Peyer's patch (tissue), 4 donors: ENCODE measurements at regions not wholly inside any gene's neighbourhood (a gene's known extent, or its start where the extent isn't known, plus 50 kb on each side); places are given as distances from the start of the nearest gene placed in this dataset.

Experiments
- DNase-seq, 3 donors: peaks; one replicate each; pipeline ENCODE4 v3.0.0-alpha.2; 2017 to 2019
- H3K27ac ChIP-seq, 4 donors: fragments of 200-600 bp; sonication (generic); one replicate each; pipeline ENCODE4 v1.5.1; 2016 to 2019
- H3K27me3 ChIP-seq, 2 donors: fragments of 200-600 bp; sonication (generic); one replicate each; pipeline ENCODE4 v1.5.1; 2019
- H3K36me3 ChIP-seq, 3 donors: fragments of 200-600 bp; sonication (generic); one replicate each; pipeline ENCODE4 v1.5.1; 2016 to 2019
- H3K4me1 ChIP-seq, 4 donors: fragments of 200-600 bp; sonication (generic); one replicate each; pipeline ENCODE4 v1.5.1; 2016 to 2019
- H3K4me3 ChIP-seq, 4 donors: fragments of 200-600 bp; sonication (generic); 1 replicate in 3 of 4; 2 replicates in 1 of 4; pipeline ENCODE4 v1.5.1; 2016 to 2019; ENCODE audit warnings: mild to moderate bottlenecking in 1 of 4
- H3K9me3 ChIP-seq, 4 donors: fragments of 200-600 bp; sonication (generic); one replicate each; pipeline ENCODE4 v1.5.1; 2016 to 2019; ENCODE audit warnings: mild to moderate bottlenecking in 1 of 4
- POLR2A ChIP-seq, 2 donors: fragments of 450-650 bp; IDR thresholded peaks; one replicate each; pipeline ENCODE4 v1.5.1; 2017; ENCODE audit warnings: antibody characterized with exemption in 2 of 2, mild to moderate bottlenecking in 2 of 2, moderate library complexity in 2 of 2
- TF ChIP-seq, protein P1 (sequence below), 6 experiments: fragments of 450-650 bp in 4 of 6; fragments of 200-600 bp in 2 of 6; sonication (generic) in 1 of 6; IDR thresholded peaks; one replicate each; pipeline ENCODE4 v1.5.1; 2017 to 2019; ENCODE audit warnings: antibody characterized with exemption in 6 of 6, mild to moderate bottlenecking in 3 of 6, moderate library complexity in 1 of 6

DNA sequence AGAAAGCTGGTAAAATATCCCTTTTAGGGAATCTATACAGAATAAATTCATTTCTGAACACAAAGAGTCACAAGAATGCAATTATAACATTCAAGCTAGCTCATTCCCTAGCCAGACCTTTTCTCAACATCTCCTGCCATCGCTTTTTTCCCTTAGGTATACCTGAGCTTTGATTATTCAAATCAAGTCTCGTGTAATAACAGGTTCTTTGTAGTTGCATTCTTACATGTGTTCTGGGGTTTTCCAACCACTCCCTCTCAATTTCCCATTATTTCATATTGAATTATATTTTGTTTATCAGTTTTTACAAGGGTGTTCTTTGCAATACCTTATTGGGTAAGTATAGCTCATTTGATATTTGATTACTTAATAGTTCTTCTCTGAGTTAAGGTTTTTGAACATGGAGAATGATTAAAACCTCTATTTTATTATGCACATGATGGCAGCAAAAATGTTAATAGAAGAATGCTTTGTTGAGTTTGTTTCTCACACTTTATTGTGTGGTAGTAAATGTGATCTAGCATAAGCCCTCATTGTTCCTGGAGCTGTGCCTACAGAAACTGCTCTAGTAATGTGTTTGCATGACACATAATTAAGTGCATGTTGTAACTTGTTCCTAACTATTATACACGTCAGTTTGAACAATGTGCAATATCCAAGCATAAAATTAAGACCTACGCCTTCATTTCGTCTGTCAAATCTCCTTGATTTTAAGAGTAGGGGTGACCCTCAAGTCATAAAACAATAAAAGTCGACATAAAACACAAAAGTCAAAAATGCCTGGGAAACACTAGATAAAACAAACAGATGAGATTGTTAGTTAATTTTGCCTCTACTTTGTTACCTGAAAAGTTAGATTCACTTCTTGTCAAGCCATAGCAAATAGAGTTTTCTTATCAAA lies 124.0 kb upstream of the POF1B start:
- Histone ChIP-seq H3K27me3 (no peaks in the 10 kb centered on the region), H3K4me1 (no peaks in the 10 kb centered on the region), H3K27ac (peak overlapping the region in 2 of 4 donors; percentile 8 to 40), H3K36me3 (no peaks in the 10 kb centered on the region), H3K4me3 (no peak overlapping the region), H3K9me3 (no peaks in the 10 kb centered on the region)
- DNase-seq: peak in 1 of 3 donors; percentile 46
- TF ChIP-seq POLR2A (IDR thresholded peaks at IDR 0.05): no peak
- TF ChIP-seq, protein P1, sequence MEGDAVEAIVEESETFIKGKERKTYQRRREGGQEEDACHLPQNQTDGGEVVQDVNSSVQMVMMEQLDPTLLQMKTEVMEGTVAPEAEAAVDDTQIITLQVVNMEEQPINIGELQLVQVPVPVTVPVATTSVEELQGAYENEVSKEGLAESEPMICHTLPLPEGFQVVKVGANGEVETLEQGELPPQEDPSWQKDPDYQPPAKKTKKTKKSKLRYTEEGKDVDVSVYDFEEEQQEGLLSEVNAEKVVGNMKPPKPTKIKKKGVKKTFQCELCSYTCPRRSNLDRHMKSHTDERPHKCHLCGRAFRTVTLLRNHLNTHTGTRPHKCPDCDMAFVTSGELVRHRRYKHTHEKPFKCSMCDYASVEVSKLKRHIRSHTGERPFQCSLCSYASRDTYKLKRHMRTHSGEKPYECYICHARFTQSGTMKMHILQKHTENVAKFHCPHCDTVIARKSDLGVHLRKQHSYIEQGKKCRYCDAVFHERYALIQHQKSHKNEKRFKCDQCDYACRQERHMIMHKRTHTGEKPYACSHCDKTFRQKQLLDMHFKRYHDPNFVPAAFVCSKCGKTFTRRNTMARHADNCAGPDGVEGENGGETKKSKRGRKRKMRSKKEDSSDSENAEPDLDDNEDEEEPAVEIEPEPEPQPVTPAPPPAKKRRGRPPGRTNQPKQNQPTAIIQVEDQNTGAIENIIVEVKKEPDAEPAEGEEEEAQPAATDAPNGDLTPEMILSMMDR (IDR thresholded peaks at IDR 0.05): no peak

DNA sequence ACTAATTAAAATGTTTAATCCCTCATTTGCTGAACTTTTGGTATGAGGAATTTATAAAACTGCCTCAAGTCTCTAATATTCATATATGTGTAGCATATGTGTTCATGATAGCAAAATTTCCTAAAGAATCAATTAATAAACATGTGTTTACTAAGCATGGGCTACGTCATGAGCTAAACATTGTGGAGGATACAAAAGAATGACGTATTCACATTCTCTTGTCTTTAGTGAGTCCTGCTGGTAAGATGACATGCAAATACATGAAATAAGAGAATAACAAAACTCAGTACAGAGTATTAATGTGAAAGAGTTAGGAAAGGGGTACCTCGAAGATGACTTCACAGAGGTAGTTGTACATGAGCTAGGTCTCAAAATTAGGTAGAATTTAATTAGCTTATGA lies 121.9 kb upstream of the POF1B start:
- Histone ChIP-seq H3K9me3 (no peaks in the 10 kb centered on the region), H3K36me3 (no peaks in the 10 kb centered on the region)
- no peak for TF ChIP-seq POLR2A (IDR thresholded peaks at IDR 0.05)
- TF ChIP-seq, protein P1 (IDR thresholded peaks at IDR 0.05): no peak

DNA sequence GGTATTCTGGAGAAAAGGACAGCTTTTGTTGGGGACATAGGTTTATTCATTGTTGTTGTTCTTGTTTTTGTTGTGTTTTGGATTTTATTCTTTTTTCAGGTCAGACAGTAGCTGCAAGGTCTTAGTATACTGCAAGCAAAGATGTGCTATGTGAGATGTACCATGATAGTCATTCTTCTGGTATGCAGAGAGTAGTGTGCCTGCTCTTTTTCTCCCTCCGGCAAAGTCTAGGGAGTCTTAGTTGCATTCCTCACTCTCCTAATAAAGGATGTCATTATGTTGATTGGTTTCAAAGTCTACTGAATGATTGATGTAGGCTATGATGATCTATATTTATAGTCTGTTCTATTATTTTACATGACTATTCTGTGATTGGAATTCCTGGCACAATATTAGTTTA lies 119.9 kb upstream of the POF1B start:
- no peaks in the 10 kb centered on the region for H3K36me3 ChIP-seq
- no peak for DNase-seq
- no peak for TF ChIP-seq POLR2A (IDR thresholded peaks at IDR 0.05)
- TF ChIP-seq, protein P1 (IDR thresholded peaks at IDR 0.05): no peak

More for the DNA sequence above, 121.9 kb upstream of the POF1B start:
- H3K27me3 ChIP-seq: no peaks in the 10 kb centered on the region
- no peaks in the 10 kb centered on the region for H3K4me1 ChIP-seq
- H3K27ac ChIP-seq: no peak overlapping the region
- H3K4me3 ChIP-seq: no peak overlapping the region
- DNase-seq: no peak

DNA sequence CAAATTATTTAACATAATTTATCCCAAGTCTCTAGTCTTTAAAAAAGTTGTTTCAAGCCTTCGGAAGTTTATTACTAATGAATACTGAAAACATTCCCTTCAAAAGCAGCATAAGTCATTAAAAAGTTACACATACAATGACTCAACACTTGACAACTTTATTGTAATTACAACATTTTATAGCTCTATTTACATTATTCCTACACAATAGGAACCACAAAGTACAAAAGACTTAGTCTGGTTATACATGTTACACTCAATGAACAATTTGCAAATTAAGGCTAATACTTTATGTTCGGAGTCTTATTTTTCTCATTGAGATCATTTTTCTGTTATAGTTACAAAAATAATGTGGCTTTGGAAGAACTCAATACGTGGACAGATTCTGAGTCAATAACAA lies 114.4 kb upstream of the POF1B start:
- Histone ChIP-seq H3K27ac (no peak overlapping the region), H3K9me3 (no peaks in the 10 kb centered on the region), H3K4me3 (no peak overlapping the region), H3K27me3 (no peaks in the 10 kb centered on the region), H3K4me1 (no peaks in the 10 kb centered on the region), H3K36me3 (no peaks in the 10 kb centered on the region)
- no peak for TF ChIP-seq POLR2A (IDR thresholded peaks at IDR 0.05)
- TF ChIP-seq, protein P1 (IDR thresholded peaks at IDR 0.05): no peak
- DNase-seq: no peak

More for the DNA sequence above, 119.9 kb upstream of the POF1B start:
- Histone ChIP-seq H3K9me3 (no peaks in the 10 kb centered on the region), H3K27ac (no peak overlapping the region), H3K27me3 (no peaks in the 10 kb centered on the region), H3K4me1 (no peaks in the 10 kb centered on the region), H3K4me3 (no peak overlapping the region)

DNA sequence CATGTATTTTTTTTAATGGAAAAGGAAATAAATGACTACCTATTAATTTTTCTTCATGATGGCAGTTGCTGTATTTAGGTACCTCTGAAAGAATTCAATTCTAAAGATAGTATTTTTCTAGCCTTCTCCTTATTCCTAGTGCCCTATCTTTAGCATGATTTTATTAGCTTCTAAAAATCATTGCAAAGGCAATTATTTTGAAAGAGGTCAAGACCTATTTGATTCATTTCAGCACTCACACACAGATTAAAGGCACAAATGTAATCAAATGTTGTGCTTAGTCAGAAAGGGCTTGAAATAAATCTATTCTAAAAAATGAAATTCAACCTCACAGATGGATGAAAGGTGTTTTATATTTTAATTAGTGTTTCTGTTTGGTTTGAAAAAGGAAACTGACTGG lies 74.8 kb upstream of the POF1B start:
- Histone ChIP-seq H3K4me1 (no peaks in the 10 kb centered on the region), H3K9me3 (no peaks in the 10 kb centered on the region), H3K36me3 (no peaks in the 10 kb centered on the region), H3K27me3 (no peaks in the 10 kb centered on the region), H3K4me3 (no peak overlapping the region), H3K27ac (no peak overlapping the region)
- DNase-seq: no peak
- TF ChIP-seq, protein P1 (IDR thresholded peaks at IDR 0.05): no peak
- TF ChIP-seq POLR2A (IDR thresholded peaks at IDR 0.05): no peak
